Left cardiac atrium (tissue), 4 donors: ENCODE measurements at regions not wholly inside any gene's neighbourhood (a gene's known extent, or its start where the extent isn't known, plus 50 kb on each side); places are given as distances from the start of the nearest gene placed in this dataset.

ENCODE experiments used
- ATAC-seq, 2 donors: fragments of 200-7000 bp; cut with Tn5 transposase; one replicate each; pipeline ENCODE4 v1.9.1; 2020; ENCODE audit warnings: mild to moderate bottlenecking in 2 of 2, moderate library complexity in 2 of 2
- DNase-seq: peaks from one replicate; pipeline ENCODE4 v3.0.0-alpha.2; 2020
- intact Hi-C, 2 donors: fragments of 100-400 bp; cut with DNase I; formaldehyde crosslinking; loops; one replicate each; pipeline versions ENCODE4 v1.14.1 to v1.15.1; 2022 to 2023
- donor health status: DM: no; HTN: yes; CAD: no.
- donor health status: DM: no; HTN: yes; CAD: no; lungs with severe emphysema.
- donor health status: DM: yes; HTN: yes; CAD: no.
- donor health status: Dilated cardiomyopathy.

- intact Hi-C loops, result no loop called here
Measured at GRCh38 chr13:65856431-65856830, 1373.7 kb downstream of the PCDH9 start.

GRCh38 chr13:65855242-65855805, 1374.8 kb downstream of the PCDH9 start:
- ATAC-seq, result peak in 1 of 2 donors; percentile 41
- intact Hi-C loops, result no loop called here
- no peak for DNase-seq

More at GRCh38 chr13:65856431-65856830, 1373.7 kb downstream of the PCDH9 start:
- DNase-seq, result no peak
- ATAC-seq, result peak in 1 of 2 donors; percentile 52

- DNase-seq (no peak), ATAC-seq (no peak)
- intact Hi-C loops, result no loop called here
Measured at GRCh38 chr13:65854431-65854830, 1375.7 kb downstream of the PCDH9 start.

GRCh38 chr13:65844266-65844841, 1385.8 kb downstream of the PCDH9 start:
- DNase-seq (no peak), ATAC-seq (no peak)
- intact Hi-C loops, result no loop called here

- ATAC-seq, result peak in 1 of 2 donors; percentile 12
- intact Hi-C loops, result no loop called here
- DNase-seq, result no peak
Measured at GRCh38 chr13:65843314-65843731, 1386.8 kb downstream of the PCDH9 start.

- DNase-seq (no peak), ATAC-seq (no peak)
- intact Hi-C loops, result no loop called here
Measured at GRCh38 chr13:65841156-65841555, 1389.0 kb downstream of the PCDH9 start.

GRCh38 chr13:65836066-65836465, 1394.1 kb downstream of the PCDH9 start:
- intact Hi-C loops, result no loop called here
- ATAC-seq (no peak), DNase-seq (no peak)

- DNase-seq, result no peak
- no peak for ATAC-seq
- intact Hi-C loops, result no loop called here
Measured at GRCh38 chr13:65834897-65835296, 1395.2 kb downstream of the PCDH9 start.

GRCh38 chr13:65830411-65831205, 1399.5 kb downstream of the PCDH9 start:
- intact Hi-C loops, result no loop called here
- DNase-seq (no peak), ATAC-seq (no peak)

GRCh38 chr13:65829241-65830008, 1400.7 kb downstream of the PCDH9 start:
- no peak for ATAC-seq
- intact Hi-C loops, result no loop called here
- no peak for DNase-seq

GRCh38 chr13:65826657-65827056, 1403.5 kb downstream of the PCDH9 start:
- DNase-seq (no peak), ATAC-seq (no peak)
- intact Hi-C loops, result no loop called here

GRCh38 chr13:65825039-65825438, 1405.1 kb downstream of the PCDH9 start:
- intact Hi-C loops, result no loop called here
- ATAC-seq (no peak), DNase-seq (no peak)

- intact Hi-C loops, result no loop called here
- DNase-seq, result no peak
- ATAC-seq, result no peak
Measured at GRCh38 chr13:65808061-65808460, 1422.1 kb downstream of the PCDH9 start.

- intact Hi-C loops, result no loop called here
- ATAC-seq (no peak), DNase-seq (no peak)
Measured at GRCh38 chr13:65803530-65804392, 1426.4 kb downstream of the PCDH9 start.

- intact Hi-C loops, result no loop called here
- ATAC-seq (no peak), DNase-seq (no peak)
Measured at GRCh38 chr13:65789815-65790214, 1440.3 kb downstream of the PCDH9 start.

- DNase-seq (no peak), ATAC-seq (no peak)
- intact Hi-C loops, result no loop called here
Measured at GRCh38 chr13:65787082-65787481, 1443.1 kb downstream of the PCDH9 start.

- ATAC-seq, result no peak
- no peak for DNase-seq
- intact Hi-C loops, result no loop called here
Measured at GRCh38 chr13:65784088-65784816, 1445.9 kb downstream of the PCDH9 start.

GRCh38 chr13:65783383-65783782, 1446.8 kb downstream of the PCDH9 start:
- ATAC-seq (no peak), DNase-seq (no peak)
- intact Hi-C loops, result no loop called here
